ENCODE measurements at regions not wholly inside any gene's neighbourhood (a gene's known extent, or its start where the extent isn't known, plus 50 kb on each side); places are given as distances from the start of the nearest gene placed in this dataset.

GRCh38 chr2:128724972-128725371, 406.3 kb upstream of the HS6ST1 start:
- H3K4me1 ChIP-seq (ENCODE audit: control insufficient read depth, insufficient read depth, low read length, unreplicated experiment): peaks cover 12% of the 10 kb centered on the region
- no peak overlapping the region for H2AFZ ChIP-seq (ENCODE audit: low read length, unreplicated experiment)
- H3K27me3 ChIP-seq (ENCODE audit: insufficient read depth, low read length): no peaks in the 10 kb centered on the region
- no peak overlapping the region for H3K4me3 ChIP-seq (ENCODE audit: low read depth, low read length)
- H3K27ac ChIP-seq (ENCODE audit: low read depth, low read length): no peak overlapping the region
- 0 out of 2 replicates have a peak, but pooled peaks cover 3% of the 10 kb centered on the region for H3K36me3 ChIP-seq (ENCODE audit: insufficient read depth, low read length)
- no peaks in the 10 kb centered on the region for H3K79me2 ChIP-seq (ENCODE audit: control insufficient read depth, insufficient read depth, low read length, unreplicated experiment)

GRCh38 chr2:128726236-128726635, 407.6 kb upstream of the HS6ST1 start:
- Histone ChIP-seq H3K4me3 (ENCODE audit: low read depth, low read length) (no peak overlapping the region), H2AFZ (ENCODE audit: low read length, unreplicated experiment) (no peak overlapping the region), H3K36me3 (ENCODE audit: insufficient read depth, low read length) (0 out of 2 replicates have a peak, but pooled peaks cover 3% of the 10 kb centered on the region), H3K4me1 (ENCODE audit: control insufficient read depth, insufficient read depth, low read length, unreplicated experiment) (peaks cover 12% of the 10 kb centered on the region), H3K27ac (ENCODE audit: low read depth, low read length) (no peak overlapping the region), H3K79me2 (ENCODE audit: control insufficient read depth, insufficient read depth, low read length, unreplicated experiment) (no peaks in the 10 kb centered on the region), H3K27me3 (ENCODE audit: insufficient read depth, low read length) (no peaks in the 10 kb centered on the region)

GRCh38 chr2:128726911-128727310, 408.2 kb upstream of the HS6ST1 start:
- H3K4me1 ChIP-seq (ENCODE audit: control insufficient read depth, insufficient read depth, low read length, unreplicated experiment): peaks cover 12% of the 10 kb centered on the region
- H3K79me2 ChIP-seq (ENCODE audit: control insufficient read depth, insufficient read depth, low read length, unreplicated experiment): no peaks in the 10 kb centered on the region
- no peaks in the 10 kb centered on the region for H3K27me3 ChIP-seq (ENCODE audit: insufficient read depth, low read length)
- 0 out of 2 replicates have a peak, but pooled peaks cover 3% of the 10 kb centered on the region for H3K36me3 ChIP-seq (ENCODE audit: insufficient read depth, low read length)
- no peak overlapping the region for H2AFZ ChIP-seq (ENCODE audit: low read length, unreplicated experiment)
- no peak overlapping the region for H3K4me3 ChIP-seq (ENCODE audit: low read depth, low read length)
- H3K27ac ChIP-seq (ENCODE audit: low read depth, low read length): no peak overlapping the region

- Histone ChIP-seq H3K4me1 (ENCODE audit: control insufficient read depth, insufficient read depth, low read length, unreplicated experiment) (peaks cover 13% of the 10 kb centered on the region), H3K79me2 (ENCODE audit: control insufficient read depth, insufficient read depth, low read length, unreplicated experiment) (no peaks in the 10 kb centered on the region), H3K27me3 (ENCODE audit: insufficient read depth, low read length) (no peaks in the 10 kb centered on the region), H3K36me3 (ENCODE audit: insufficient read depth, low read length) (0 out of 2 replicates have a peak, but pooled peaks cover 3% of the 10 kb centered on the region), H3K27ac (ENCODE audit: low read depth, low read length) (peak overlapping the region; percentile 65), H3K4me3 (ENCODE audit: low read depth, low read length) (no peak overlapping the region), H2AFZ (ENCODE audit: low read length, unreplicated experiment) (no peak overlapping the region)
Measured at GRCh38 chr2:128727404-128727803, 408.7 kb upstream of the HS6ST1 start.

GRCh38 chr2:128727914-128728313, 409.2 kb upstream of the HS6ST1 start:
- Histone ChIP-seq H3K4me1 (ENCODE audit: control insufficient read depth, insufficient read depth, low read length, unreplicated experiment) (peaks cover 18% of the 10 kb centered on the region), H3K27me3 (ENCODE audit: insufficient read depth, low read length) (no peaks in the 10 kb centered on the region), H3K79me2 (ENCODE audit: control insufficient read depth, insufficient read depth, low read length, unreplicated experiment) (no peaks in the 10 kb centered on the region), H3K27ac (ENCODE audit: low read depth, low read length) (peak overlapping the region; percentile 65), H3K36me3 (ENCODE audit: insufficient read depth, low read length) (0 out of 2 replicates have a peak, but pooled peaks cover 3% of the 10 kb centered on the region), H3K4me3 (ENCODE audit: low read depth, low read length) (no peak overlapping the region), H2AFZ (ENCODE audit: low read length, unreplicated experiment) (no peak overlapping the region)

- Histone ChIP-seq H3K27ac (ENCODE audit: low read depth, low read length) (no peak overlapping the region), H3K4me3 (ENCODE audit: low read depth, low read length) (no peak overlapping the region), H3K36me3 (ENCODE audit: insufficient read depth, low read length) (0 out of 2 replicates have a peak, but pooled peaks cover 3% of the 10 kb centered on the region), H3K27me3 (ENCODE audit: insufficient read depth, low read length) (no peaks in the 10 kb centered on the region), H3K79me2 (ENCODE audit: control insufficient read depth, insufficient read depth, low read length, unreplicated experiment) (no peaks in the 10 kb centered on the region), H2AFZ (ENCODE audit: low read length, unreplicated experiment) (no peak overlapping the region), H3K4me1 (ENCODE audit: control insufficient read depth, insufficient read depth, low read length, unreplicated experiment) (peaks cover 30% of the 10 kb centered on the region)
Measured at GRCh38 chr2:128729051-128729450, 410.4 kb upstream of the HS6ST1 start.

- H3K27ac ChIP-seq (ENCODE audit: low read depth, low read length): no peak overlapping the region
Measured at GRCh38 chr2:128731994-128732650, 413.5 kb upstream of the HS6ST1 start.

GRCh38 chr2:128732976-128733431, 414.3 kb upstream of the HS6ST1 start:
- H3K27ac ChIP-seq (ENCODE audit: low read depth, low read length): peak overlapping the region; percentile 49; the same call in 1 of the 2 replicates
- H3K36me3 ChIP-seq (ENCODE audit: insufficient read depth, low read length): 0 out of 2 replicates have a peak, but pooled peaks cover 3% of the 10 kb centered on the region
- H3K79me2 ChIP-seq (ENCODE audit: control insufficient read depth, insufficient read depth, low read length, unreplicated experiment): no peaks in the 10 kb centered on the region
- peaks cover 42% of the 10 kb centered on the region for H3K4me1 ChIP-seq (ENCODE audit: control insufficient read depth, insufficient read depth, low read length, unreplicated experiment)
- no peak overlapping the region for H3K4me3 ChIP-seq (ENCODE audit: low read depth, low read length)
- peaks cover 2% of the 10 kb centered on the region; the same call in 1 of the 2 replicates for H3K27me3 ChIP-seq (ENCODE audit: insufficient read depth, low read length)
- H2AFZ ChIP-seq (ENCODE audit: low read length, unreplicated experiment): no peak overlapping the region

More at GRCh38 chr2:128731994-128732650, 413.5 kb upstream of the HS6ST1 start:
- Histone ChIP-seq H3K79me2 (ENCODE audit: control insufficient read depth, insufficient read depth, low read length, unreplicated experiment) (no peaks in the 10 kb centered on the region), H3K4me3 (ENCODE audit: low read depth, low read length) (no peak overlapping the region), H3K36me3 (ENCODE audit: insufficient read depth, low read length) (0 out of 2 replicates have a peak, but pooled peaks cover 3% of the 10 kb centered on the region), H3K27me3 (ENCODE audit: insufficient read depth, low read length) (no peaks in the 10 kb centered on the region), H3K4me1 (ENCODE audit: control insufficient read depth, insufficient read depth, low read length, unreplicated experiment) (peaks cover 49% of the 10 kb centered on the region), H2AFZ (ENCODE audit: low read length, unreplicated experiment) (no peak overlapping the region)

GRCh38 chr2:128733450-128733849, 414.8 kb upstream of the HS6ST1 start:
- H3K4me1 ChIP-seq (ENCODE audit: control insufficient read depth, insufficient read depth, low read length, unreplicated experiment): peaks cover 38% of the 10 kb centered on the region
- H3K36me3 ChIP-seq (ENCODE audit: insufficient read depth, low read length): 0 out of 2 replicates have a peak, but pooled peaks cover 3% of the 10 kb centered on the region
- H2AFZ ChIP-seq (ENCODE audit: low read length, unreplicated experiment): no peak overlapping the region

GRCh38 chr2:128734521-128735295, 416.0 kb upstream of the HS6ST1 start:
- no peak overlapping the region for H2AFZ ChIP-seq (ENCODE audit: low read length, unreplicated experiment)
- H3K79me2 ChIP-seq (ENCODE audit: control insufficient read depth, insufficient read depth, low read length, unreplicated experiment): no peaks in the 10 kb centered on the region
- no peaks in the 10 kb centered on the region for H3K36me3 ChIP-seq (ENCODE audit: insufficient read depth, low read length)
- no peak overlapping the region for H3K4me3 ChIP-seq (ENCODE audit: low read depth, low read length)
- H3K27me3 ChIP-seq (ENCODE audit: insufficient read depth, low read length): peaks cover 5% of the 10 kb centered on the region; the same call in 1 of the 2 replicates
- H3K27ac ChIP-seq (ENCODE audit: low read depth, low read length): peak overlapping the region; percentile 5; the same call in 1 of the 2 replicates
- peaks cover 38% of the 10 kb centered on the region for H3K4me1 ChIP-seq (ENCODE audit: control insufficient read depth, insufficient read depth, low read length, unreplicated experiment)

More at GRCh38 chr2:128733450-128733849, 414.8 kb upstream of the HS6ST1 start:
- Histone ChIP-seq H3K4me3 (ENCODE audit: low read depth, low read length) (no peak overlapping the region), H3K79me2 (ENCODE audit: control insufficient read depth, insufficient read depth, low read length, unreplicated experiment) (no peaks in the 10 kb centered on the region), H3K27me3 (ENCODE audit: insufficient read depth, low read length) (peaks cover 5% of the 10 kb centered on the region; the same call in 1 of the 2 replicates), H3K27ac (ENCODE audit: low read depth, low read length) (peak overlapping the region; percentile 13; the same call in 1 of the 2 replicates)
